HEK293 (cell line): ENCODE measurements at regions not wholly inside any gene's neighbourhood (a gene's known extent, or its start where the extent isn't known, plus 50 kb on each side); places are given as distances from the start of the nearest gene placed in this dataset.

Experiments used
- CTCF ChIA-PET: fragments of 350-600 bp; formaldehyde crosslinking; extraction: SDS; loops from one replicate; lab custom pipeline; 2021; ENCODE audit warnings: antibody characterized with exemption; lab: Yijun Ruan, JAX
- POLR2A ChIA-PET: fragments of 300-600 bp; formaldehyde crosslinking; extraction: SDS; loops from one replicate; lab custom pipeline; 2020; ENCODE audit warnings: antibody characterized with exemption, inconsistent platforms; lab: Yijun Ruan, JAX
- H3K27ac ChIP-seq: fragments of 200-500 bp; sonication (Bioruptor generic); 2 replicates; pipeline ENCODE4 v1.5.1; 2014; ENCODE audit warnings: low read depth, low read length, control low read depth, inconsistent platforms; ENCODE audit errors: extremely low read depth
- H3K36me3 ChIP-seq, 2 experiments: fragments of 200-500 bp in 1 of 2; sonication (Bioruptor generic) in 1 of 2; 1 replicate in 1 of 2; 2 replicates in 1 of 2; pipeline ENCODE4 v1.5.1; 2014 to 2017; ENCODE audit warnings: inconsistent platforms in 2 of 2, low read length in 2 of 2; ENCODE audit not compliant: control insufficient read depth in 2 of 2, insufficient read depth in 1 of 2
- H3K4me1 ChIP-seq: fragments of 200-500 bp; sonication (Bioruptor generic); 2 replicates; pipeline ENCODE4 v1.5.1; 2014; ENCODE audit warnings: mild to moderate bottlenecking, low read length, inconsistent platforms; ENCODE audit not compliant: control insufficient read depth, insufficient read depth
- H3K4me3 ChIP-seq: 2 replicates; pipeline ENCODE4 v1.5.1; 2011; ENCODE audit warnings: low read depth, mild to moderate bottlenecking, control low read depth, low read length, moderate library complexity
- H3K9me3 ChIP-seq: fragments of 200-500 bp; sonication (Bioruptor generic); 2 replicates; pipeline ENCODE4 v1.5.1; 2014; ENCODE audit warnings: low read depth, low read length, inconsistent platforms; ENCODE audit not compliant: control insufficient read depth, insufficient read depth
- GLI4 ChIP-seq: fragments of 450-650 bp; formaldehyde crosslinking; IDR thresholded peaks from 2 replicates; pipeline ENCODE4 v1.5.1; 2016; ENCODE audit warnings: missing biosample characterization, missing genetic modification characterization
- GLIS2 ChIP-seq: fragments of 450-650 bp; formaldehyde crosslinking; IDR thresholded peaks from 2 replicates; pipeline ENCODE4 v1.5.1; 2016; ENCODE audit warnings: missing biosample characterization, missing genetic modification characterization
- HOXD13 ChIP-seq: sonication (generic); formaldehyde crosslinking; IDR thresholded peaks from 2 replicates; pipeline ENCODE4 v1.8.0; 2022; ENCODE audit warnings: missing genetic modification reagents, borderline replicate concordance
- SP7 ChIP-seq: fragments of 450-650 bp; formaldehyde crosslinking; IDR thresholded peaks from 2 replicates; pipeline ENCODE4 v1.5.1; 2016; ENCODE audit warnings: missing biosample characterization, missing genetic modification characterization
- TRIM28 ChIP-seq: IDR thresholded peaks from 2 replicates; pipeline ENCODE4 v1.6.1; 2011; ENCODE audit warnings: low read length, control low read depth, borderline replicate concordance
- ZNF16 ChIP-seq: fragments of 450-650 bp; formaldehyde crosslinking; IDR thresholded peaks from 2 replicates; pipeline ENCODE4 v1.5.1; 2016; ENCODE audit warnings: low read depth, missing biosample characterization, missing genetic modification characterization
- ZNF175 ChIP-seq: fragments of 450-650 bp; formaldehyde crosslinking; IDR thresholded peaks from 2 replicates; pipeline ENCODE4 v1.5.1; 2016; ENCODE audit warnings: missing biosample characterization, missing genetic modification characterization
- ZNF202 ChIP-seq: fragments of 450-650 bp; formaldehyde crosslinking; IDR thresholded peaks from 2 replicates; pipeline ENCODE4 v1.5.1; 2016; ENCODE audit warnings: missing biosample characterization, missing genetic modification characterization, borderline replicate concordance
- ZNF274 ChIP-seq, 2 experiments: fragments of 200-500 bp in 1 of 2; fragments of 450-650 bp in 1 of 2; sonication (Bioruptor generic) in 1 of 2; formaldehyde crosslinking in 1 of 2; IDR thresholded peaks; 2 replicates each; pipeline versions ENCODE4 v1.5.1 to v1.6.1; 2014 to 2016; ENCODE audit warnings: borderline replicate concordance in 1 of 2, inconsistent platforms in 1 of 2, low read length in 1 of 2, missing biosample characterization in 1 of 2, missing genetic modification characterization in 1 of 2
- ZNF350 ChIP-seq: fragments of 450-650 bp; formaldehyde crosslinking; IDR thresholded peaks from 2 replicates; pipeline ENCODE4 v1.5.0; 2017; ENCODE audit warnings: missing biosample characterization, mild to moderate bottlenecking, missing genetic modification characterization
- ZNF37A ChIP-seq: fragments of 450-650 bp; IDR thresholded peaks from 2 replicates; pipeline ENCODE4 v1.5.1; 2018; ENCODE audit warnings: missing biosample characterization, missing genetic modification characterization
- ZNF394 ChIP-seq: fragments of 450-650 bp; formaldehyde crosslinking; IDR thresholded peaks from 2 replicates; pipeline ENCODE4 v1.5.1; 2016; ENCODE audit warnings: missing biosample characterization, missing genetic modification characterization, mild to moderate bottlenecking, moderate library complexity, borderline replicate concordance
- ZNF423 ChIP-seq: fragments of 450-650 bp; formaldehyde crosslinking; IDR thresholded peaks from 2 replicates; pipeline ENCODE4 v1.5.1; 2016; ENCODE audit warnings: missing biosample characterization, missing genetic modification characterization
- ZNF433 ChIP-seq: fragments of 450-650 bp; formaldehyde crosslinking; IDR thresholded peaks from 2 replicates; pipeline ENCODE4 v1.5.1; 2016; ENCODE audit warnings: missing biosample characterization, missing genetic modification characterization, low read depth
- ZNF473 ChIP-seq: fragments of 450-650 bp; formaldehyde crosslinking; IDR thresholded peaks from 2 replicates; pipeline ENCODE4 v1.5.1; 2017; ENCODE audit warnings: missing biosample characterization, missing genetic modification characterization
- ZNF501 ChIP-seq: fragments of 450-650 bp; formaldehyde crosslinking; IDR thresholded peaks from 2 replicates; pipeline ENCODE4 v1.5.1; 2016; ENCODE audit warnings: missing biosample characterization, missing genetic modification characterization
- ZNF561 ChIP-seq: fragments of 450-650 bp; IDR thresholded peaks from 2 replicates; pipeline ENCODE4 v1.5.1; 2018; ENCODE audit warnings: missing biosample characterization, missing genetic modification characterization, borderline replicate concordance
- ZNF623 ChIP-seq: fragments of 450-650 bp; formaldehyde crosslinking; IDR thresholded peaks from 2 replicates; pipeline ENCODE4 v1.5.1; 2016; ENCODE audit warnings: missing biosample characterization, missing genetic modification characterization
- ZNF843 ChIP-seq: fragments of 450-650 bp; formaldehyde crosslinking; IDR thresholded peaks from 2 replicates; pipeline ENCODE4 v1.5.1; 2016; ENCODE audit warnings: missing biosample characterization, missing genetic modification characterization
- ZSCAN18 ChIP-seq: fragments of 450-650 bp; formaldehyde crosslinking; IDR thresholded peaks from 2 replicates; pipeline ENCODE4 v1.5.1; 2016; ENCODE audit warnings: missing biosample characterization, missing genetic modification characterization
- TF ChIP-seq, protein P1 (sequence below): fragments of 450-650 bp; formaldehyde crosslinking; IDR thresholded peaks from 2 replicates; pipeline ENCODE4 v1.5.1; 2016; ENCODE audit warnings: missing biosample characterization, missing genetic modification characterization
- TF ChIP-seq, protein P2 (sequence below): fragments of 450-650 bp; formaldehyde crosslinking; IDR thresholded peaks from 2 replicates; pipeline ENCODE4 v1.5.0; 2017; ENCODE audit warnings: missing biosample characterization, missing genetic modification characterization, borderline replicate concordance
- TF ChIP-seq, protein P3 (sequence below): fragments of 450-650 bp; formaldehyde crosslinking; IDR thresholded peaks from 2 replicates; pipeline ENCODE4 v1.5.1; 2016; ENCODE audit warnings: missing biosample characterization, missing genetic modification characterization

DNA sequence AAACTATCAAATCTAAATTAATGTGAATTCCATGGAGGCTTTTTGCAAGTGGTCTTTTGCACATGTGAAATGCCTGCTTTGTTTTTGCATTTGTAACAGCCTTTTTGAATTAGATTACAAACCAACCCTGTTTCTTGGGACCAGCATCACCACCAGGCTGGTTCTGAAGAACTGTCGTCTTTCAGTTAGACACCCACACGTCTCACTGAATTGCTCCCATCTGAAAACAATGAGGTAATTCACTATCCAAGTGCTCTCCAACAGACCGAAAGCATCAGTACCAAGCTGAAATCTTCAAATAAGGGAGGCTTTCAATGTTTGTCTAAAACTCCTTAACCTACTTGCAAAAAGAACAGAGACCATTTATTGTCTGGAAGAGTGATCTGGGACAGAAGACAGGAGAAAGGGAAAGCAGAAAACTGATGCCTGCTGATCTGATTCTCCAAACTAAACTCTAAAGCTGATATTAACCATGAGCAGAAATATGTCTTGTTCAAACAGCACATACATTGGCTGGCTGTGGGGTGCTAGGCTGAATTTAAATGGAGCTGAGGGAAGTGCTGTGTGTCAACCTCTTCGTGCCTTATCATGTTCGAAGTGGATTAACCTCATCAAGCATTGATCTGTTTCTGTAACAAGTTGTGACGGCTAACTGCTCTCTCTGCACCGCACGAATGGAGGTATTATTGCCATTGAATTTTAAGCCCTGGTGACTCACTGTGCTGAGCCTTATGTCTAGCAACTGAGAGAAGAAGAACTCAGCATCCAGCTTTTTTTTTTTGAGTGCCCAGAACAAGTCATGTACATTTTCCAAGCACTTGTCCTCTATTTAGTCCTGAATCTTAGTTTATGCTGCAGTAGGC, 213.7 kb upstream of the P2RY1 start:
- POLR2A ChIA-PET = no interaction called here

GRCh38 chr3:152621967-152622810, 212.7 kb upstream of the P2RY1 start:
- no peak overlapping the region for H3K4me3 ChIP-seq
- CTCF ChIA-PET = no interaction called here
- H3K9me3 ChIP-seq = no peaks in the 10 kb centered on the region
- no peaks in the 10 kb centered on the region for H3K36me3 ChIP-seq
- H3K4me1 ChIP-seq = no peaks in the 10 kb centered on the region
- no peak for TF ChIP-seq ZNF561 (tag by site-specific recombination)
- TF ChIP-seq, protein P1, sequence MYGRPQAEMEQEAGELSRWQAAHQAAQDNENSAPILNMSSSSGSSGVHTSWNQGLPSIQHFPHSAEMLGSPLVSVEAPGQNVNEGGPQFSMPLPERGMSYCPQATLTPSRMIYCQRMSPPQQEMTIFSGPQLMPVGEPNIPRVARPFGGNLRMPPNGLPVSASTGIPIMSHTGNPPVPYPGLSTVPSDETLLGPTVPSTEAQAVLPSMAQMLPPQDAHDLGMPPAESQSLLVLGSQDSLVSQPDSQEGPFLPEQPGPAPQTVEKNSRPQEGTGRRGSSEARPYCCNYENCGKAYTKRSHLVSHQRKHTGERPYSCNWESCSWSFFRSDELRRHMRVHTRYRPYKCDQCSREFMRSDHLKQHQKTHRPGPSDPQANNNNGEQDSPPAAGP = no peak
- TF ChIP-seq GLI4 (tag by site-specific recombination) = no peak
- TF ChIP-seq GLIS2 = no peak
- TF ChIP-seq HOXD13 (CRISPR knock-in tag) = no peak
- TF ChIP-seq ZNF433 (tag by site-specific recombination) = no peak
- no peak for TF ChIP-seq ZNF473 (tag by site-specific recombination)
- TF ChIP-seq ZNF501 (tag by site-specific recombination) = no peak
- no peak for TF ChIP-seq ZNF175
- TF ChIP-seq, all 188 proteins: peak for 0
- POLR2A ChIA-PET = no interaction called here
- no peak overlapping the region for H3K27ac ChIP-seq

More for the DNA sequence above, 213.7 kb upstream of the P2RY1 start:
- Histone ChIP-seq H3K4me3 (no peak overlapping the region), H3K9me3 (no peaks in the 10 kb centered on the region), H3K27ac (no peak overlapping the region), H3K4me1 (no peaks in the 10 kb centered on the region), H3K36me3 (no peaks in the 10 kb centered on the region)
- 0 out of 2 replicates have a peak, but pooled peaks have one; percentile 31 for TF ChIP-seq ZNF843
- TF ChIP-seq ZNF274 (IDR thresholded peaks at IDR 0.05; ENCODE audit: low read length) = no peak
- no peak for TF ChIP-seq ZNF274 (tag by site-specific recombination; IDR thresholded peaks at IDR 0.05; ENCODE audit: borderline replicate concordance)
- no peak for TF ChIP-seq ZNF16 (tag by site-specific recombination)
- TF ChIP-seq, protein P2, sequence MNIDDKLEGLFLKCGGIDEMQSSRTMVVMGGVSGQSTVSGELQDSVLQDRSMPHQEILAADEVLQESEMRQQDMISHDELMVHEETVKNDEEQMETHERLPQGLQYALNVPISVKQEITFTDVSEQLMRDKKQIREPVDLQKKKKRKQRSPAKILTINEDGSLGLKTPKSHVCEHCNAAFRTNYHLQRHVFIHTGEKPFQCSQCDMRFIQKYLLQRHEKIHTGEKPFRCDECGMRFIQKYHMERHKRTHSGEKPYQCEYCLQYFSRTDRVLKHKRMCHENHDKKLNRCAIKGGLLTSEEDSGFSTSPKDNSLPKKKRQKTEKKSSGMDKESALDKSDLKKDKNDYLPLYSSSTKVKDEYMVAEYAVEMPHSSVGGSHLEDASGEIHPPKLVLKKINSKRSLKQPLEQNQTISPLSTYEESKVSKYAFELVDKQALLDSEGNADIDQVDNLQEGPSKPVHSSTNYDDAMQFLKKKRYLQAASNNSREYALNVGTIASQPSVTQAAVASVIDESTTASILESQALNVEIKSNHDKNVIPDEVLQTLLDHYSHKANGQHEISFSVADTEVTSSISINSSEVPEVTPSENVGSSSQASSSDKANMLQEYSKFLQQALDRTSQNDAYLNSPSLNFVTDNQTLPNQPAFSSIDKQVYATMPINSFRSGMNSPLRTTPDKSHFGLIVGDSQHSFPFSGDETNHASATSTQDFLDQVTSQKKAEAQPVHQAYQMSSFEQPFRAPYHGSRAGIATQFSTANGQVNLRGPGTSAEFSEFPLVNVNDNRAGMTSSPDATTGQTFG (tag by site-specific recombination) = no peak
- TF ChIP-seq ZNF202 (tag by site-specific recombination) = no peak
- TF ChIP-seq TRIM28 = peak; percentile 79
- TF ChIP-seq ZNF37A = no peak
- CTCF ChIA-PET = no interaction called here

DNA sequence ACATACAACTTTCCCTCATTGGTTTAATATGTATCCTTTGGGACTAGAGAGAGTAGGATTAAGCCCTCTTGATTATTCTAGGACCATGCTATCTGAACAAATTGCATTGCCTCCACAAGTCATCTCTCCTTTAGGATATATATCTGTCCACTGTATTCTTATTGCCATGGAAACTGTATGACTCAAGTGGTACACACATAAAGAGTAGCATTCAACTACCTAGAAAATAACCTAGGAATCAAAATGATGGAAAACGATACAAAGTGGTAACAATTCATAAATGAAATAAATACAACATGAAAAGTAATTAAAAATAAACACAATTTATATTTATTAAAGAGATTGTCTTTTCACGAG, 212.1 kb upstream of the P2RY1 start:
- CTCF ChIA-PET = no interaction called here
- TF ChIP-seq ZSCAN18 (no peak), ZNF350 (tag by site-specific recombination) (no peak), SP7 (no peak), ZNF394 (tag by site-specific recombination) (no peak), ZNF623 (tag by site-specific recombination) (no peak), ZNF423 (no peak)
- TF ChIP-seq, protein P3, sequence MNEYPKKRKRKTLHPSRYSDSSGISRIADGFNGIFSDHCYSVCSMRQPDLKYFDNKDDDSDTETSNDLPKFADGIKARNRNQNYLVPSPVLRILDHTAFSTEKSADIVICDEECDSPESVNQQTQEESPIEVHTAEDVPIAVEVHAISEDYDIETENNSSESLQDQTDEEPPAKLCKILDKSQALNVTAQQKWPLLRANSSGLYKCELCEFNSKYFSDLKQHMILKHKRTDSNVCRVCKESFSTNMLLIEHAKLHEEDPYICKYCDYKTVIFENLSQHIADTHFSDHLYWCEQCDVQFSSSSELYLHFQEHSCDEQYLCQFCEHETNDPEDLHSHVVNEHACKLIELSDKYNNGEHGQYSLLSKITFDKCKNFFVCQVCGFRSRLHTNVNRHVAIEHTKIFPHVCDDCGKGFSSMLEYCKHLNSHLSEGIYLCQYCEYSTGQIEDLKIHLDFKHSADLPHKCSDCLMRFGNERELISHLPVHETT (tag by site-specific recombination) = no peak
- TF ChIP-seq, protein P1 = no peak

More for the DNA sequence above, 212.1 kb upstream of the P2RY1 start:
- POLR2A ChIA-PET = no interaction called here
- H3K27ac ChIP-seq = no peak overlapping the region
- no peaks in the 10 kb centered on the region for H3K9me3 ChIP-seq
- no peaks in the 10 kb centered on the region for H3K36me3 ChIP-seq
- H3K4me1 ChIP-seq = no peaks in the 10 kb centered on the region
- no peak overlapping the region for H3K4me3 ChIP-seq
